ENCODE measurements at regions not wholly inside any gene's neighbourhood (a gene's known extent, or its start where the extent isn't known, plus 50 kb on each side); places are given as distances from the start of the nearest gene placed in this dataset.
"Not testable (repeated sequence)": the region's sequence is repeated elsewhere in the genome, so short reads cannot be mapped to it uniquely, and the experiment has no call there.

- H3K4me3 ChIP-seq (ENCODE audit: low read depth, low read length) = no peak overlapping the region
- no peak for DNase-seq (ENCODE audit: low read depth)
- no peak for TF ChIP-seq CTCF (IDR thresholded peaks at IDR 0.05; ENCODE audit: control insufficient read depth, extremely low read depth, insufficient read depth)
Observed at GRCh38 chr6:117761610-117762009, 86.3 kb downstream of the NUS1 start.

GRCh38 chr6:117771403-117771802, 96.1 kb downstream of the NUS1 start:
- no peak for TF ChIP-seq CTCF (IDR thresholded peaks at IDR 0.05; ENCODE audit: control insufficient read depth, extremely low read depth, insufficient read depth)
- no peak for DNase-seq (ENCODE audit: low read depth)

GRCh38 chr6:117776441-117776840, 101.2 kb downstream of the NUS1 start:
- TF ChIP-seq CTCF (IDR thresholded peaks at IDR 0.05; ENCODE audit: control insufficient read depth, extremely low read depth, insufficient read depth) = peak; percentile 38; the same call in 1 of the 2 replicates
- no peak for DNase-seq (ENCODE audit: low read depth)
- H3K4me3 ChIP-seq (ENCODE audit: low read depth, low read length) = no peak overlapping the region

More at GRCh38 chr6:117771403-117771802, 96.1 kb downstream of the NUS1 start:
- no peak overlapping the region for H3K4me3 ChIP-seq (ENCODE audit: low read depth, low read length)

- H3K4me3 ChIP-seq (ENCODE audit: low read depth, low read length) = no peak overlapping the region
- DNase-seq (ENCODE audit: low read depth) = no peak
- no peak for TF ChIP-seq CTCF (IDR thresholded peaks at IDR 0.05; ENCODE audit: control insufficient read depth, extremely low read depth, insufficient read depth)
Observed at GRCh38 chr6:117781550-117781949, 106.3 kb downstream of the NUS1 start.

GRCh38 chr6:117783279-117783678, 108.0 kb downstream of the NUS1 start:
- no peak for TF ChIP-seq CTCF (IDR thresholded peaks at IDR 0.05; ENCODE audit: control insufficient read depth, extremely low read depth, insufficient read depth)

GRCh38 chr6:117791012-117791411, 115.7 kb downstream of the NUS1 start:
- no peak for DNase-seq (ENCODE audit: low read depth)
- TF ChIP-seq CTCF (IDR thresholded peaks at IDR 0.05; ENCODE audit: control insufficient read depth, extremely low read depth, insufficient read depth) = no peak
- H3K4me3 ChIP-seq (ENCODE audit: low read depth, low read length) = no peak overlapping the region

More at GRCh38 chr6:117783279-117783678, 108.0 kb downstream of the NUS1 start:
- DNase-seq (ENCODE audit: low read depth) = no peak
- no peak overlapping the region for H3K4me3 ChIP-seq (ENCODE audit: low read depth, low read length)

- no peak overlapping the region for H3K4me3 ChIP-seq (ENCODE audit: low read depth, low read length)
- peak; percentile 64 for TF ChIP-seq CTCF (IDR thresholded peaks at IDR 0.05; ENCODE audit: control insufficient read depth, extremely low read depth, insufficient read depth)
- DNase-seq (ENCODE audit: low read depth) = no peak
Observed at GRCh38 chr6:117795234-117795633, 111.8 kb upstream of the SLC35F1 start.

- not testable (repeated sequence) for H3K4me3 ChIP-seq (ENCODE audit: low read depth, low read length); DNase-seq (ENCODE audit: low read depth)
Observed at GRCh38 chr6:117798819-117799218, 108.2 kb upstream of the SLC35F1 start.
